CD4-positive, alpha-beta T cell (primary cell): ENCODE measurements at regions not wholly inside any gene's neighbourhood (a gene's known extent, or its start where the extent isn't known, plus 50 kb on each side); places are given as distances from the start of the nearest gene placed in this dataset.

Source experiments
- ATAC-seq: fragments of 200-7000 bp; cut with Tn5 transposase; one replicate; pipeline ENCODE4 v1.10.0; 2022; ENCODE audit warnings: mild to moderate bottlenecking; ENCODE audit not compliant: poor library complexity
- CTCF ChIA-PET: fragments of 350-600 bp; sonication (Branson Sonifier 250); formaldehyde crosslinking; loops from one replicate; lab custom pipeline; 2021; ENCODE audit warnings: antibody characterized with exemption, inconsistent platforms; lab: Charles Lee
- POLR2A ChIA-PET: fragments of 350-600 bp; sonication (Branson Sonifier 250); formaldehyde crosslinking; loops from one replicate; lab custom pipeline; 2021; ENCODE audit warnings: antibody characterized with exemption, inconsistent platforms; lab: Charles Lee
- DNase-seq, 14 experiments: peaks; one replicate each; pipeline ENCODE4 v3.0.0-alpha.2; 2013 to 2020; ENCODE audit warnings: mixed read lengths in 2 of 14
- H3K27ac ChIP-seq, 2 donors: one replicate each; pipeline versions ENCODE4 v1.5.1 to v1.7.0; 2013; ENCODE audit warnings: low read length in 2 of 2, low read depth in 1 of 2, mild to moderate bottlenecking in 1 of 2
- H3K27me3 ChIP-seq, 2 experiments: 1 replicate in 1 of 2; 2 replicates in 1 of 2; pipeline versions ENCODE4 v1.6.1 to v1.7.0; 2013; ENCODE audit warnings: low read length in 2 of 2, control low read depth in 1 of 2, mild to moderate bottlenecking in 1 of 2, moderate library complexity in 1 of 2; ENCODE audit not compliant: insufficient read depth in 2 of 2, control insufficient read depth in 1 of 2
- H3K36me3 ChIP-seq: one replicate; pipeline ENCODE4 v1.6.1; 2013; ENCODE audit warnings: low read length, control low read depth; ENCODE audit not compliant: insufficient read depth
- H3K4me1 ChIP-seq: one replicate; pipeline ENCODE4 v1.6.1; 2013; ENCODE audit warnings: low read length, control low read depth; ENCODE audit not compliant: insufficient read depth
- H3K4me3 ChIP-seq: one replicate; pipeline ENCODE4 v1.5.1; 2013; ENCODE audit warnings: mild to moderate bottlenecking, low read length, moderate library complexity
- H3K9me3 ChIP-seq, 2 experiments: 1 replicate in 1 of 2; 2 replicates in 1 of 2; pipeline versions ENCODE4 v1.6.1 to v1.7.0; 2013; ENCODE audit warnings: low read length in 2 of 2, mild to moderate bottlenecking in 2 of 2, control low read depth in 1 of 2, moderate library complexity in 1 of 2; ENCODE audit not compliant: control insufficient read depth in 1 of 2, insufficient read depth in 1 of 2
- H3K27ac Mint-ChIP-seq: one replicate; pipeline ENCODE4 v1.8.0; 2020; ENCODE audit warnings: mixed read lengths
- H3K27me3 Mint-ChIP-seq: one replicate; pipeline ENCODE4 v1.8.0; 2021; ENCODE audit warnings: mixed read lengths
- H3K36me3 Mint-ChIP-seq: one replicate; pipeline ENCODE4 v1.8.0; 2021; ENCODE audit warnings: low read depth, mixed read lengths
- H3K4me1 Mint-ChIP-seq: one replicate; pipeline ENCODE4 v1.8.0; 2021; ENCODE audit warnings: low read depth, mixed read lengths
- H3K4me3 Mint-ChIP-seq: one replicate; pipeline ENCODE4 v1.8.0; 2020; ENCODE audit warnings: mild to moderate bottlenecking, mixed read lengths
- H3K9me3 Mint-ChIP-seq: one replicate; pipeline ENCODE4 v1.8.0; 2020; ENCODE audit warnings: mixed read lengths
- CTCF ChIP-seq: fragments of 200-600 bp; IDR thresholded peaks from one replicate; pipeline ENCODE4 v1.8.0; 2022; ENCODE audit warnings: antibody characterized with exemption, mild to moderate bottlenecking
- intact Hi-C, 2 experiments: fragments of 100-400 bp; cut with DNase I in 1 of 2; cut with micrococcal nuclease in 1 of 2; formaldehyde crosslinking; loops; one replicate each; pipeline versions ENCODE4 v1.15.1 to v1.9.0; 2023 to 2025; cut with DNase I, micrococcal nuclease

- no peak overlapping the region for H3K4me3 ChIP-seq
- peak in 1 of 14 experiments; percentile 16 for DNase-seq
- H3K4me1 ChIP-seq, result peaks cover 13% of the 10 kb centered on the region
- H3K4me3 Mint-ChIP-seq, result no peak overlapping the region
- H3K27me3 ChIP-seq, result peaks cover 19 to 20% of the 10 kb centered on the region in 2 experiments
- POLR2A ChIA-PET, result no interaction called here
- H3K27ac Mint-ChIP-seq, result no peak overlapping the region
- peaks cover 23% of the 10 kb centered on the region for H3K4me1 Mint-ChIP-seq
- H3K9me3 Mint-ChIP-seq, result no peaks in the 10 kb centered on the region
- H3K27me3 Mint-ChIP-seq, result peaks cover 25% of the 10 kb centered on the region
- no peaks in the 10 kb centered on the region for H3K36me3 Mint-ChIP-seq
- no peak for ATAC-seq
- CTCF ChIA-PET, result no interaction called here
- H3K9me3 ChIP-seq, result peaks cover 0 to 1% of the 10 kb centered on the region in 2 experiments
- intact Hi-C loops, result loop anchor here in 1 of 2 experiments (10.0 kb wide), 1 partner anchor 715 kb away; no protein-coding TSS in a partner anchor
- no peak for TF ChIP-seq CTCF
- H3K27ac ChIP-seq, result no peak overlapping the region
- no peaks in the 10 kb centered on the region for H3K36me3 ChIP-seq
These were observed 116.0 kb upstream of the LPCAT1 start for GRCh38 chr5:1639757-1640156.

DNA sequence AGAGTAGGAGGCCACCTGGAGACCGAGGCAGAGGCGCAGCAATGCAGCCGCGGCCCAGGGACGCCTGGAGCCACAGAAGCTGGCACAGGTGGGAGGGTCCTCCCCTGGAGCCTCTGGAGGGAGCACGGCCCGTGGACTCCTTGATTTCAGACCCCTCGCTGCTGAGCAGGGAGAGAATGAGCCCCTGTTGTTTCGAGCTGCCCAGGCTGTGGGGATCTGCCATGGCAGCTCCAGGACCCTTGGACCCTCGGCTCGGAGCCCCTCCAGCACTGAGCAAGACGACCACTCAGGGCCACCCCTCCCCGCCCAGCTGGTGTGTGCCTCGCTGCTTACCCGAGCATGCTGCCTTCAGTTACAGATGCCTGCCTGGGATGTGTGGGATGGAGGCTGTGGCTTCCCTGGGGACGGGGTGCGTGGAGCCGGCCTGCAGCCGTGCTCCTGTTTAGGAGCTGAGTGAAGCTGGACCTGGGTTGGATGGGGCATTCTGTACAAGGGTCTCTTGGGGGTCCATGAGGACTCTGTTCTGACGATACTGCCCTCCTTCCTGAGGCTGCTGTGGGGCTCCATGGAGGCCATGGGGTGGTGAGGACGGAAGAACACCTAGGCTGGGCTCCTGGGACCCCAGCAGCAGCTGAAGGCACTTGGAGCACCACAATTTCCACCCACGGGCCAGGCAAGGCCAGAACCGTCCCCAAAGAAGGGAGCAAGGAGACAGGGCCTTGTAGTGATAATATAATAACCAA lies 115.1 kb upstream of the LPCAT1 start:
- no peak for TF ChIP-seq CTCF
- H3K4me3 ChIP-seq, result no peak overlapping the region
- no peaks in the 10 kb centered on the region for H3K36me3 Mint-ChIP-seq
- no peak for ATAC-seq
- no peaks in the 10 kb centered on the region for H3K9me3 ChIP-seq
- POLR2A ChIA-PET, result no interaction called here
- H3K4me1 ChIP-seq, result peaks cover 16% of the 10 kb centered on the region
- H3K9me3 Mint-ChIP-seq, result no peaks in the 10 kb centered on the region
- H3K27ac Mint-ChIP-seq, result no peak overlapping the region
- H3K27me3 ChIP-seq, result peaks cover 14 to 18% of the 10 kb centered on the region in 2 experiments
- CTCF ChIA-PET, result no interaction called here
- peak in 1 of 14 experiments; percentile 25 for DNase-seq
- H3K4me1 Mint-ChIP-seq, result peaks cover 23% of the 10 kb centered on the region
- no peak overlapping the region for H3K4me3 Mint-ChIP-seq
- intact Hi-C loops, result no loop called here
- H3K27ac ChIP-seq, result no peak overlapping the region
- H3K36me3 ChIP-seq, result no peaks in the 10 kb centered on the region
- H3K27me3 Mint-ChIP-seq, result peaks cover 19% of the 10 kb centered on the region

DNA sequence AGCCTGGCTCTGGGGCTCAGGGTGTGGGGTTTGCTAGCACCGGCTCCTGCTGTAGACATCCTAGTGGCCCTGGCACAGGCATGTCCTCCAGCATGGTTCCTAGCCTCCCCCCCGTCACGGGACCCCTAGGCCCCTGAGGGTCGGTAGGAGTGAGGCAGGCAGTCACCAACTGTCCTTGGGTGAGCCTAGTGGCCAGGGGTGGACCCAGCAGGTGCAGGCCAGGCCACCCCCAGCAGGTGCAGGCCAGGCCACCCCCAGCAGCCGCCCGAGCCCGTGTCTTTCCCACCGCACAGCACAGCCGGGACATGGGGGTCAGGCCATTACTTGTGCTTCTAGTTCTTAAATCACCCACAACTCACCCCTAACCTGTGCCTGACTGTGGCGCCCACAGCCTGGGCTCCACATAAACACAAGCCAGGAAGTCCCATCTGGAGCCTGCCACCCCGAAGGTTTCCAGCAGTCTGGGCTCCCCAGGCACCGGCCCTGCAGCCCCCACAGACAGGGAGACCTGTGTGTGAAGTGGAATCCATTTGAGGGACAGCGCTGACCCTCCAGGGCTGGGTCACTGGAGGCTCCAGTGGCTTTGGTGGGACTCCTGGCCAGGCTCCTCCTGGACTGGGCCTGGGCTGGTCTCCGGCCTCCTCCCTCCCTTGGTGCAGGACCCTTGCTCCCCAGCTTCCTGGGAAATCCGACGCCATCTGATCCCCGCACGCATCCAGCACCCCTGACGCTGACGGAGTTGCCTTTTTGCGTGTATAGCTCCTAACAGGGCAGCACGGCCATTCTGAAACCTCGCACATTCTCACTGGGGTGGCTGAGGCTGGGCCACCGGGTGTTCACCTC lies 114.1 kb upstream of the LPCAT1 start:
- intact Hi-C loops, result no loop called here
- ChIA-PET POLR2A (no interaction called here), CTCF (no interaction called here)
- peaks cover 27% of the 10 kb centered on the region for H3K4me1 Mint-ChIP-seq
- peaks cover 4% of the 10 kb centered on the region for H3K36me3 Mint-ChIP-seq
- H3K4me3 Mint-ChIP-seq, result no peak overlapping the region
- Histone ChIP-seq H3K27me3 (peaks cover 7 to 8% of the 10 kb centered on the region in 2 experiments), H3K4me1 (peaks cover 20% of the 10 kb centered on the region), H3K4me3 (no peak overlapping the region), H3K9me3 (no peaks in the 10 kb centered on the region), H3K27ac (no peak overlapping the region), H3K36me3 (no peaks in the 10 kb centered on the region)
- TF ChIP-seq CTCF, result no peak
- ATAC-seq (no peak), DNase-seq (peak in 1 of 14 experiments; percentile 27)
- H3K9me3 Mint-ChIP-seq, result no peaks in the 10 kb centered on the region
- H3K27me3 Mint-ChIP-seq, result peaks cover 11% of the 10 kb centered on the region
- no peak overlapping the region for H3K27ac Mint-ChIP-seq
